ENCODE measurements at regions not wholly inside any gene's neighbourhood (a gene's known extent, or its start where the extent isn't known, plus 50 kb on each side); places are given as distances from the start of the nearest gene placed in this dataset.
"Not testable (repeated sequence)": the region's sequence is repeated elsewhere in the genome, so short reads cannot be mapped to it uniquely, and the experiment has no call there.

DNA sequence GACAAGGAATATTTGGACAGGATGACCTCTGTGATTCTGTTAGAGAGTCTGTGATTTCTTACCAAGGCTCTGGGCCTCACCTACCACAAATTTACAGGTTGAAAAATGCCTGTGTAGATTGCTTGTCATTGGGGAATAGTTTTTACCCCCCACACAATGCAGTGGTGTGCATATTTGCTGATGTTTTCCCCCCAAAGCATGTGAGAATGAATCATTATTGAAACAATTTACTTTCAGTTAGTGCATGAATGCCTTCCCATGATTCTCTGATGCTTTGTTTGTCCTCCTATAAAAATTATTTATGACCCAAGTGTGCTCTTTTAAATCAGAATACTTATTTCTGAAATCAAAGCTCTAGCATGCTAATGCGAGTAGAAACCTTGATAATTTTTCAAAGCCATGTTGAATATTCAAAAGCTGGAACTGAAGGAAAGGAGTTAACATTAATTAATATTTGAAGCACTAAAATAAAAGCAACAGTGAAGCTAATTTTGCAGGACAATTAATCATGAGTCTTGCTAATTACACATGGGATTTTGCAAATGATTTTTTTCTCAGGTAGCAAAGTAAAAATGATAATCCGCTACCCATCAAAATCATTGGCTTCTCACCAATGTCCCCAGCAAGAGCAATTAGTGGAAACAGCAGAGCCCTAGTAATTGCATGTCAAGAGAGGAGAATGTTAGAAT lies 361.2 kb upstream of the HNRNPA3 start:
- DNase-seq (ENCODE audit: low read depth, low spot score) = no peak

DNA sequence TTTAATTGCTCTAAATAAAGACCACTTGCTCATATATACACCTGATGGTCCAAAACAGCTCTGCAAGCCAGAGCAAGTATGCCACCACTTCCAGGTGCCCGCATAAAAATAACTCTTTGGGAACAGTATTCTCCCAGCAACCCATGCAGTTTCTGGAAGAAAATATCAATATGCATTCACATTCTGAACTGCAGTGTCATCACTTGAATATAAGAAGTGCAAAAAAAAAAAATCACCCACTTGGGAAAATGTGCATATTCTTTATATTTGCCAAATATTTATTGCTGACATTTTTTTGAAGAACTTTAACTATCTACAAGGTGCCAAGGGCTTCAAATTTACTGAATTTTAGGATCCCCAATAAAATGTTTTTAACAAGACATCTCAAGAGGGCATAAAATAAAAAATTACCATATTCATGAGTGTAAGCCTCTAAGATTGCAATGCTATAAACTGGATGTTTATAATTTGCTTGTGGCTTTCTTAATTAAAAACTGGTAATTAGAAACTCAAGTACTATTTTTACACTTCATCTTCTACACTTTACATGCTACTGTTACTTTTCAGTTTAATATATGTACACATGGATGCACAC lies 360.6 kb upstream of the HNRNPA3 start:
- DNase-seq (ENCODE audit: low read depth, low spot score) = no peak

DNA sequence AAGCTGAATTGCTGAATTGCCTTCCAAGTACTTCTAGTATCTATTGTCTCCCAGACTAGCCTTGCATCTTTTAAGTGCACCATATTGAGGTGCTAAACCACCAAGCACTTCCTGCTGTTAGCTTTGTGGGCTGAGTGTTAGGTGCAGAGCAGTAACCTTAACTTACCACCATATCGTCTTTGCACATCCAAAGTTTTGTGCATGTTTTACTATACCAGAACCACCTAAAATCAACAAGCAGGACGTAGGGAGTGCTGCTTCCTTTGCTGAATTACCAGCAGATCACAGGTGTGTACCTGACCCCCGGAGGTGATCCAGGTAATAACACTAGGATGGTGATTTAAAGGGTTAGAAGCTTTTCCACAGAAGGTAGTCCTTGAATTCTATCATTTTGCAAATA lies 359.9 kb upstream of the HNRNPA3 start:
- no peak for DNase-seq (ENCODE audit: low read depth, low spot score)

DNA sequence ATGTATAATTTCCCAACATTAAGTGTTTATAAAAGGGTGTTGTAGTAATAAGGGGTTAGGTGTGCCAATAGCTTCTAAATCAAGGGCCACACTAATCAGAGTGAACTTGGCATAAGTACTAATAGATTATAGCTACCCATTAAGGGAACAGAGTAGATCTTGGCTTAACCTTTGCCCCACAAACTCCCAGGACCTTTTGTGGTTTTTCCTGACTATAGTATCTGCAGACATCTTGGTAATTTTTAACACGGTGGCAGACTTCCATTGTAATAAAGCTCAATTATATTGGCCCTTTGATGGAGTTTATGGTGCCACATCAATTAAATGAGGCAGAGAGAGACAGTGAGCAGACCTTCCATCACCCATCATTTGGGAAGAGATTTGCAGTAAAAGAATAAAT lies 358.5 kb upstream of the HNRNPA3 start:
- DNase-seq (ENCODE audit: low read depth, low spot score) = no peak

DNA sequence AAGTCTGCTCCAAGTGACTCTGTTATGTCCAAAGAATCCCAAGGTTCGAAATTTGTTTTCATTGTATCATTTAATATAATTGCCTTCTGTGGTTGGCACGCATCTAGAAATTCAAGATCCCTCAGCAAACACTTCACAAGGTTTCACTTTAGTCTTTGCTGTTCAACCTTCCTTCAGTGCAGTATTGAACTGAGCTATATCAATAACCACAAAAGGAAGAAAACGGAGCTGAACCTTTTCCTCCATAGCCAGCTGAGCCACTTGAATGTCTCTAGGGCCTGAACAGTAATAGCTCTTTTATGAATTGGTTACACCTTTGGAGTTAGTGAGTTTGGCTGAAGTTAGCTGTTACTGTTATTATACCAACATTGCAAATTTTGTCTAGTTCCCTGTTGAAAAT lies 357.7 kb upstream of the HNRNPA3 start:
- DNase-seq (ENCODE audit: low read depth, low spot score) = no peak

- DNase-seq (ENCODE audit: low read depth, low spot score) = no peak
These were observed 355.9 kb upstream of the HNRNPA3 start for GRCh38 chr2:176856683-176857082.

DNA sequence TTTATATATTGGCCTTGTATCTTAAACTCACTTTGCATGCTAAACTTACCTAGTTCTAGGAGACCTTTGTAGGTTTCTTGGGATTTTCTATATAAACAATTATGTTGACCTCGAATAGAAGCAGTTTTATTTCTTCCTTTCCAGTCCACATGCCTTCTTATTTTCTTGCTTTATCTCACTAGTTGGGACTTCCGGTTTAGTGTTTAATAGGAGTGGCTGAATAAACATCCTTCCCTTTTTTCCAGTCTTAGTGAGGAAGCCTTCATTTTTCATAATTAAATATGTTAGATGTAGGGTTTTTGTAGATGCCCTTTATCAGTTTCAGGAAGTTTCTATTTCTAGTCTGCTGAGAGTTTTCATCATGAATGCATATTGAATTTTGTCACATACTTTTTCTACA lies 347.3 kb upstream of the HNRNPA3 start:
- DNase-seq (ENCODE audit: low read depth, low spot score) = no peak

- no peak for DNase-seq (ENCODE audit: low read depth, low spot score)
These were observed 340.2 kb upstream of the HNRNPA3 start for GRCh38 chr2:176872406-176872805.

GRCh38 chr2:176873403-176873802 lies 339.2 kb upstream of the HNRNPA3 start:
- no peak for DNase-seq (ENCODE audit: low read depth, low spot score)

DNA sequence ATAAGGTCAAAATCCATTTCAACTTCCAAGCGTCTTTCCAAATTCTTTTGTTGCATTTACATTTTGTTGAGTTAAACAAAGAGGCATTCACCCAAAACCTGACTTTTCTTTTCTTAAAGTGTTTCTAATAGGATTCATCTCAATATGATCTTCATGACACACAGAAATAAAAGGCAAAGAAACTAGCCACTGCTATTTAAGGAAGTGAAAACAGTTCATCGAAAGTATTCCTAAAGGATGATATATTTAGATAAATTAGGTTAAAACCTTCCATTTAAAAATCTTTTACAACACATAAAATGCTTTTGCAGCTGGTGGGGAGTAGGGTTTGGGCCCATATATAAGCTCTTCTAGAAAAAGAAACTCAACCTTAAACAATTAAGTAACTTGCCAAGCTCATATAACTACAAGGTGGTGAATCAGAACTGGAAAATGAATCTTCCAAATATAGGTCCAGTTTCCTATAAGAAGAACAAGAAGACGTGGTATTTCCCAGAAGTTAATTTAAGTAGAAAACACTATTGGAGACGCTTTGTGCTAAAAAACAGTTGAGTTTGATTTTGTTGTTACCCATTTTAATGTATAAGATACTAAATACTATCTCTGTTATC lies 336.0 kb upstream of the HNRNPA3 start:
- no peak for DNase-seq (ENCODE audit: low read depth, low spot score)

- DNase-seq (ENCODE audit: low read depth, low spot score) = no peak
These were observed 333.1 kb upstream of the HNRNPA3 start for GRCh38 chr2:176879426-176879995.

DNA sequence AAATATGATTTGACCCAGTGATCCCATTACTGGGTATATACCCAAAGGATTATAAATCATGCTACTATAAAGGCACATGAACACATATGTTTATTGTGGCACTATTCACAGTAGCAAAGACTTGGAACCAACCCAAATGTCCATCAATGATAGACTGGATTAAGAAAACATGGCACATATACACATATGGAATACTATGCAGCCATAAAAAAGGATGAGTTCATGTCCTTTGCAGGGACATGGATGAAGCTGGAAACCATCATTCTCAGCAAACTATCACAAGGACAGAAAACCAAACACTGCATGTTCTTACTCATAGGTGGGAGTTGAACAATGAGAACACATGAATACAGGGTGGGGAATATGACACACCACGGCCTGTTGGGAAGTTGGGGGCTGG lies 330.5 kb upstream of the HNRNPA3 start:
- DNase-seq (ENCODE audit: low read depth, low spot score) = not testable (repeated sequence)

GRCh38 chr2:176885001-176885643 lies 327.5 kb upstream of the HNRNPA3 start:
- DNase-seq (ENCODE audit: low read depth, low spot score) = no peak

DNA sequence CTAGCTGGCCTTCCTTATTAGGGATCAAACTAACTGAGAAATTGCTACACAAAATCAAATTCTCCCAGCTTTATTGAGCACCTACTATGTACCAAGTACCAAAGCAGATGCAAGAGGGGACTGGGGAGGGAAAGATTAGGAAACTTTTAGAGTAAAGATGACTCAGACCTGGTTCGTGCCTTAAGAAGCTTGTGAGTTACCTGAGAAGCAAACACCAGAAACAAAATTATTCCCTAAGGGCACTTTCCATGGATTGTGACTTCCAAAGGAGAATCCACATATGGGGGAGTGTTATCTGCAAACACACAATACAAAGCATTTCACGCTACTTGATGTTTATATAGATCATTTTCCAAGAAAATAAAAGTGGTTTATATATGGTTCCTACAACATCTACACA lies 326.9 kb upstream of the HNRNPA3 start:
- DNase-seq (ENCODE audit: low read depth, low spot score) = no peak

DNA sequence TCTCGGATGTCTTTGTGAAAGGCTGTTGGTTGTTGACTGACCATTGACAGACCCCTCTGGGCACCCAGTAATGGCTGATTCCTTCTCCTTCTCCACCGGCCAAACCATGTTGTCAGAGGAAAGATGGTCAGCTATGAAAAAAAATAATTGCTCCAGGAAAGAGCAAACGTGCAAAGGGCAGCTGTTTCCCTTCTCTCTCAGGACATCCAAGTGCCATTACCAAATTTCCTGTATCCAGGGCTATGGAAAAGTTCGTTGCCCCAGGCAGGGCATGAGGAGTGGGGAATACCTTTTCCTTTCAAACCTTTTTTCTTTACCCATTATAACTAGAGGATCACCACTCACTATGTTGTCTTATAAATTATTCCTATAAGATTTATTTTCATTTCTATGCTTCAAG lies 321.5 kb upstream of the HNRNPA3 start:
- no peak for DNase-seq (ENCODE audit: low read depth, low spot score)

DNA sequence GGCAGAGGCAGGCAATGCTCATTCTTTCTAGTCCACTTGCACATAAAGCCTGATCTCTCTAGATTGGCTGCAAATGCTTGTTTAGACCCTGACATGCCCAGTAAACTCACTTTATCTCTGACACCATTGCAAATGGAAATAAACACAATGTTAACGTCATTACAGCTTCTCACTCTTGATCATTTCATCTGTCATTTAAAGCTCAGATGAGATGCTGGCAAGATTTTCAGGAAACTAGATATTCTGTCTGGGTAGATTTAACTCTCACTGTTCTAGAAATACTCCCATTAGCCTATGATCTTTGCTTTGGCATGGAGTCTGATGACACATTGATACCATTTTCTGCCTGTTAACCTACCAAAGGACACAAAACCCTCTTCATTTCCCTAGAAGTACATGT lies 320.7 kb upstream of the HNRNPA3 start:
- DNase-seq (ENCODE audit: low read depth, low spot score) = no peak

- DNase-seq (ENCODE audit: low read depth, low spot score) = no peak
These were observed 319.8 kb upstream of the HNRNPA3 start for GRCh38 chr2:176892676-176893226.

DNA sequence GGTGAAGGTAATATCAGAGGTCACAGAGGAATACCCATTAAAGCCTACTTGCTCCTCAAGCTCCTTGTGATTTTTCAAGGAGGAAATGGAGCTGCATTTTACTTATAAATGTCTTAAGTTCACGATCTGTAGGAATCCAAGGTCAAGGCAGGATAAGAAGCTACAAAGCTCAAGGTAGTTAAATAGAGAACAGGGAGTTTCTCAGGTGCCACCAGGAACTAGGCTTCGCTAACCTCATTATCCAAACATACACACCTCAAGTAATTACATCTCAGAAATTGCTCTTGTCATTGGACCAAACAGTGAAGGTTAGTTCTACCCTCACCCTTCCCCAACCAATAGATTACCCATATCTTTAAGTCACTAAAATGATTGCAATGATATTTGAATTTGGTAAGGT lies 317.4 kb upstream of the HNRNPA3 start:
- DNase-seq (ENCODE audit: low read depth, low spot score) = no peak

DNA sequence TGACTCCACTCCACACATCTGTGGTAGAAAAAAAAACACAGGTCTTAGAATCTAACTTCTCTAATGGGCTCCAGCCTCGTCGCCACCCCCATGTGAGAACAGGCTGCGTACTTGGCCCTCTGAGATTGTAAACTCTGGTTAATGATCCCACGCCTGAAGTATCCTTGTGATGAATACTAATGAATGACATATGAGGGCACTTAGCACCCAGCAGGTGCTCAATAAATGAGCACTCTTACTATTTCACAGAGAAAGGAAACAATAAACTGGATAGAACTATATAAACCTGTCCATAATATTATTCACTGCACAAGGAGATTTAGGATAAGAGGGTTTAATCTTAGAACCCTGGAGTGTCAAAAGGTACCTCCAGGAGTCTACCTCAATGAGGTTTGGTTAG lies 310.1 kb upstream of the HNRNPA3 start:
- no peak for DNase-seq (ENCODE audit: low read depth, low spot score)

DNA sequence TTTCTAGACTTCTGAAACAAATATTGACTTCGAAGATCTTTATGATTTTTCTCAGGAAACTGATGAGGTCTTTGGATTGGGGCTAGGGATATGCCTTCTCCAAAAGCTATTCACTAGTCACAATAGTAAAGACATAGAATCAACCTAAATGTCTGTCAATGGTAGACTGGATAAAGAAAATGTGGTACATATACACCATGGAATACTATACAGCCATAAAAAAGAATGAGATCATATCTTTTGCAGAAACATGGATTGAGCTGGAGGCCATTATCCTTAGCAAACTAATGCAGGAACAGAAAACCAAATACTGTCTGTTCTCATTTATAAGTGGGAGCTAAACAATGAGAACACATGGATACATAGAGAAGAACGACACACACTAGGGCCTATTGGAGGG lies 308.5 kb upstream of the HNRNPA3 start:
- DNase-seq (ENCODE audit: low read depth, low spot score) = not testable (repeated sequence)

GRCh38 chr2:176907341-176907740 lies 305.3 kb upstream of the HNRNPA3 start:
- no peak for DNase-seq (ENCODE audit: low read depth, low spot score)

DNA sequence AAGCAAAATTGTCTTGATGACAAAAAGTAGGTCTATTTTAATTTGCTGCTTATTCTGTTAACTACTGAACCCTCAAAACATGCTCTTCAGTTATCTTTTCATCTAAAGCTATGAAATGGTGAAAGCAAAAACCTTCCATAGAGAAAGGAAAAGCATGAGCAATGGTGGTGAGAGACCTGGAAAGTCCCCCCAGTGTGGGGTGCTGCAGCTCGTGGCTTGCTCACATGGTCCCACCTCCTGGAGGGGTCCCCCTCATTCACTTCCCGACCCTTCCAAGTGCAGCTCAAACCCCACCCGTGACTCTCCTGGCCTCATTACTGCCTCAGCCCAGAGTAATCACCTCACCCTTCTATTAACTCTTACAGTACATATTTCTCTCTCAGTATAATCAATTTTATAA lies 301.8 kb upstream of the HNRNPA3 start:
- DNase-seq (ENCODE audit: low read depth, low spot score) = no peak

Data from smooth muscle cell of the brain vasculature (primary cell).